Stimulated activated CD4-positive, alpha-beta T cell treated with anti-CD3 and anti-CD28 coated beads, TNF-alpha, amount 100 ng/mL, for 4 hours (primary cell): ENCODE measurements at regions not wholly inside any gene's neighbourhood (a gene's known extent, or its start where the extent isn't known, plus 50 kb on each side); places are given as distances from the start of the nearest gene placed in this dataset.

Source experiments
- DNase-seq, 3 experiments: peaks; one replicate each; pipeline ENCODE4 v3.0.0-alpha.2; 2020; ENCODE audit warnings: low read depth in 3 of 3

DNA sequence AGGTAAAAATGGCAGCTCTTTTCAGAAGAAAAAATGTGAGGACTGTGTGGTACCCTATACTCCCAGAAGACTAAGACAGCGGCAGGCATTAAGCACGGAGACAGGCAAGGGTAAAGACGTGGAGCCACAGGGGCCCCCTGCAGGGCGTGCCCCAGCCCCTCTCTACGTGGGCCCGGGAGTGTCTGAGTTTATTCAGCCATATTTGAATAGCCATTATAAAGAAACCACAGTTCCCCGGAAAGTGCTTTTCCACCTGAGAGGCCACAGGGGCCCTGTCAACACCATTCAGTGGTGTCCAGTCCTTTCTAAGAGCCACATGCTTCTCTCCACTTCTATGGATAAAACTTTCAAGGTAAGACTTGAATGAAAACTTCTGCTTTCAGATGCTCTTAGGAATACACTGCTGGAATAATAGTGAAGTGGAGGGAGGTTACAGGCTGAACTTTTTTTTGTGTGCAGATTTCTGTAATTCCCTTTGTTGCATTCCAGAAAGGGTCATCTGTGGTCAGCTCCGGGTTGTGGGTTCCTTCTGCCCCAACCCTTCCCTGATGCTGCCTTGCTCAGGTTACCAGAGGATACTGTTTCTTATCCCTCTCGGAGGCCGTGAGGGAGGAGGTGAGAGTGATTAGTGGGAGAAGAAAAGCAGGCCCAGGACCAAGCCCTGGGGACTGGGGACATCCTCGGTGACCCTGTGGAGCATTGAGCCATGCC lies 58.4 kb downstream of the SLC25A47 start:
- no peak for DNase-seq

DNA sequence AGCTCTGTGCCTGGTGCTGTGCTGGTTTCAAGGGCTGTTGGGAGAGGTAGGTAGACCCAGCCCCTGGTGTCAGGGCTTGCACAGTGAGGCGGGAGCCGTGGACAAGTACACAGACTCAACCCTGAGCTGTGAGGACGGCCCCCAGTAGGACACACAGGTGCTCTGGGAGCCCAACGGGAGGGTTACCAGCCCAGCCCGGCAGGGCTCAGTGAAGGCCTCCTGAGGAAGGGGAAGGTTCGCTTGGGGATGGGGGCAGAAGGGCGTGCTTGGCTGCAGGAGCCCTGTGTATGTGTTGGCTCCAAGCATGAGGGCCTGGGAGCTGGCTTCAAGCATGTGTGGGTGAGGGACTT lies 58.9 kb downstream of the SLC25A47 start:
- DNase-seq = no peak

DNA sequence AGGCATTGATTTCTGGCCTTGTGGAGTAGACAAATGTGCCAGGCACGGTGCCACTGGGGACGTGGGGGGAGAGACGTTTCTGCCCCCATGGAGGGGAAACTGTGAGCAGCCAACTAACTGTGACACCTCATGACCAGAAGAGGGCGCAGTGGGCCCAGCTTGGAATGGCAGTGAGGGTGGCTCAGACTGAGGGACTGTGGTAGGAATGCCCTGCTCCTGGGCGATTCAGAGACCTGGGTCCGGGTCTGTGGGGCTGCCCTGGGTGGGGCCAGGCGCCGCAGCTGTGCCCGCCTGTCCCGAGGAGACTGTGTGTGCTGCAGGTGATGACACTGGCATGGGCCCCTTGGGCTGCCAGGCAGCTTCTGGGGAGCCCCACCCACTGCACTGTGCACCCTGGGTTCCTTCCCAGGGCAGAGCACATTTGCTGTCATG lies 60.6 kb downstream of the SLC25A47 start:
- DNase-seq = peak; percentile 35 to 43 (median 42)

DNA sequence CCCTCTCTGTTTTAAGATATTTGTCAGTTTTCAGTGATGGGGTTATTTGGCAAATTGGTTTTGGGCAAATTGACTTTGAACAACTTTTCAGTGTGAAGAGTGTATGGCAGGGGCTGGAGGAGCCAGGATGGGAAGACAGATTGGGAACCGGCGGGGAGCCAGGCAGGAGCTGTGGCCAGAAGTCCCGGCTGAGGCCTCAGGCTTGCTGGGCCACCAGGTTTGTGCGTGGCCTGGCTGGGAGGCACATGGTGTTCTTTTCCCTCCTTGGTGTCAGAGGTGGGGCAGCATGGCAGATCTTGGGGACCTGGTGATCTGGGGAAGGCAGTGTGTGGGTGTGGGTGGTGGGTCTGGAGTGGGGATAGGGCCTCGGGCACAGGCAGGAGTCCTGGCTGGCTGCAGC lies 61.1 kb downstream of the SLC25A47 start:
- no peak for DNase-seq

DNA sequence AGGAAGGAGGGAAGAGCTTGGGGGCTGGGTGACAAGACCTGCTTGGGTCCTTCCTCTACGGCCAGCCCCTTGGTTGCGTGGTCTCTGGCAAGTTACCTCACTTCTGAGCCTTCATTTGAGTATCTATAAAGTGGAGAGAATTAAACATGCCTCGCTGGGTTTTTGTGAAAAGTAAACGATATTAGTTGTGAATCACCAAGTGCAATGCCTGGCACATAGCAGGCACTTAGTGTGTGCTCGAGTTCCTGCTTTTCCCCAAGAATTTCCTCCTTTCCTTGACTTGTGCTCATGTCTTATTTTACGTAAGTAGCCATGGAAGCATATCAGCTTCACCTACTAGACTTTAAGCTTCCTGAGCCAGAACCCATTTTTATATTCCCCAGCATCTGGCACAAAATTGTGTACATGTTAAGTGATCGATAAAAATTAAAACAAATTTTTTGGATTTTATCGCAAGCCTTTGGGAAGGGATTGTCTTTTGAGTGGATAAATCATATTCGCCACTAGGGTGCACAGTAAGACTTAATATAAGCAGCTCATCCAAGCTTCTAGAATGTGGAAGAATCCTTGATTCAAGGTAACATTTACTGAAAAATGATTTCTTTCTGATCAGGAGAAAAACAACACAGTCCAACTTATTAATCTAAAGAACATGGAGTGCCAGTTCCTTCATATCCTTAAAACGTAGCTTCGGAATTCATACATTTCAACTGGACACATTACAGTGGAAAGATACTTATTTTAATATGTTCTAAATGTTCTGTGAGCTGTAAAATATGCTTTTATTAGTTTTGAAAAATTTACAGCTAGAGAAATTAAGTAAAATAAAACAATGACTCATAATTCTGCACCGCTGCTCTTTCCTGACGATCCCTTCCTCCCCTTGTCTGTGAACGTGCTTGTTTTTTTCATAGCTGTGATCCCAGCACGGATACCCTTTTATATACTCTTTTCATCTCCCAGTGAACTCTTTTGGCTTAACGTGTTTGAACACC lies 62.0 kb downstream of the SLC25A47 start:
- no peak for DNase-seq

DNA sequence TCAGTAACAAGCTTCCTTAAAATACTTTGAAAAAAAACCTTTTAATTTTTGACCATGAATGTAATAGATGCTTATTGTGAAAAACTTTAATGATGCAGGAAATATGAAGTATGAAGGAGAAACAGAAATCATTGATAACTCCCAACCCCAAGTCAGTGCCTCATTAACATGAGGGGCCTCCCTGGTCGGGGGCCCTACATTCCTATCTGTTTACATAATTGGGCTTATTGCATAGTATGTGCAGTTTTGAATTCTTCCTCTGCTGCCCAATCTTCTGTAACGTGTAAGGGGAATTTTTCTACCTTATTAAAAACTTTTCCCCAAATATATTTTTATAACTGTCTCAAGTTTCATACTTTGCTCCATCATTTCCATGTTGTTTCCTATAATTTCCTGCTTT lies 63.0 kb downstream of the SLC25A47 start:
- no peak for DNase-seq

DNA sequence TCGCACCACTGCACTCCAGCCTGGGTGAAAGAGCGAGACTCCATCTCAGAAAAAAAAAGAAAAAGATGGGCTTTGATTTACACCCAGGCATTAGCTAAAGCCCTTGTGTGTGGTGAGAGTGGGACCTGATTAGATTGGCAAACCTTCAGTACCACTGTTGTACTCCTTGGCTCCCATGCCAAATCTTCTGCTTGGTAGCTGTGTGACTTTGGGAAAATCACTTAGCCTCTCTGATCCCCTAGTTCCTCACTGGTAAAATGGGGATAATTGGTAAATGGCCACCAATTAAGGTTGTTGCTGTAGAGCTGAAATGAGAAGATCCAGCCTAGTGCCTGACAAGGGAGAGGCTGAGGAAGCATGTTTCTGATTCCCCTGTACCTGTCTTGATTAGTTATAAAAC lies 63.7 kb downstream of the SLC25A47 start:
- no peak for DNase-seq

DNA sequence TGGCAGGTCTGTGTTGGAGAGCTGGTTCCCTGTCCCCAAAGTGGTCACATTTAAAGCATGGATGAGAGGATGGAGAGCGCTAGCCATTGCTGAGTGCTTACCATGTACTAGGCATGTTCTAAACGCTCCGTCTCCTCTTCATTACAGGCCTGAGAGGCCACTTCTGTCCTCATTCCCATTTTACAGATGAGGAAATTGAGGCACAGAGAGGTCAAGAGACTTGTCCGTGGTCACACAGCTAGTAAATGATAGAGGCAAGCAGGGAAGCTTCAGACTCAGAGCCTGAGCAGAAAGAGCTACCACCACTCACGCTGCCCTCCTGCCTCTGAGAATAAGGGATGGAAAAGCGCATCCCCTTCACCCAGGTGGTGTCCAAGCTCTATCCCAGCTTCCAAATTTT lies 64.3 kb downstream of the SLC25A47 start:
- no peak for DNase-seq

DNA sequence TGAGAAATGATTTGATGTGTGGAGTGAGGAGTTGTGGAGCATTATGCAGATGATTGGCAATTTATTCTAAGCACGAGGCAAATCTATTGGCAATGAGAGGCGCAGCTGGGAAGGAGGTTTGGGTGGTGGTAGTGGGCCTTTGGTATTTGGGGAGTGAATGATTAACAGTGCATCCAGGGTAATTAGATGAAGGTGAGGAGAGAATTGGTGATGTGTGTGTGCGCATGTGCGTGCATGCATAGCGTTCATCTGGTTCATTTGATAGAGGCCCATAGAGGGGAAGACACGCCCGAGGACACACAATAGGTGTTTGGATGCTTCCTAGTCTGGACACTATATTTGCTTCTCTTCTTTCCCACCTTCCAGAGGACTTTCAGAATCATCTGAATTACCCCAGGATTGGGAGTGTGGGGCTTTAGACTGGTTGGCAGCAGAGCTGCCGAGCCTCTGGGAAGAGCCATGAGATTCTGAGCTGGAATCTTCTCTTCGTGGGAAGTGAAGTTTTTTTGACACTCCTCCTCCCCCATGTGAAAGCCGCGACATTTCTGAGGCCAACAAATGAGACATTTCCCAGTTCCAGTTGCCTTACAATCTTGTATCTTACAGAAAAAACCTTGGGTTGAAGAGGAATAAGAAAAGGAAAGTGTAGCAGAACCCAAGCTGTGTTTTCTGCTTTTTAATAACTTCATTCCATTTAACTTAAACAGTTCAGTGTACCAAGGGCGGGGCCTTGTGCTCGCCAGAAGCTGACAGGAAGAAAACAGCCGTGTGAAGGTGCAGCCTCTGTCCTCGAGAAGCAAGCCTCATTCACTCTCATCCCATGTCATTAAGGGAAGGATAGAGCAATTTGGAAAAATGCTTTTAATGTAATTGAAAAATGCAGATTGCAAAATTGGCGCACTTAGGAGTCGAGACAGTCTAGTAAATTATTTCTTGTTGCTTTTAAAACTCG lies 65.2 kb downstream of the SLC25A47 start:
- DNase-seq = no peak

DNA sequence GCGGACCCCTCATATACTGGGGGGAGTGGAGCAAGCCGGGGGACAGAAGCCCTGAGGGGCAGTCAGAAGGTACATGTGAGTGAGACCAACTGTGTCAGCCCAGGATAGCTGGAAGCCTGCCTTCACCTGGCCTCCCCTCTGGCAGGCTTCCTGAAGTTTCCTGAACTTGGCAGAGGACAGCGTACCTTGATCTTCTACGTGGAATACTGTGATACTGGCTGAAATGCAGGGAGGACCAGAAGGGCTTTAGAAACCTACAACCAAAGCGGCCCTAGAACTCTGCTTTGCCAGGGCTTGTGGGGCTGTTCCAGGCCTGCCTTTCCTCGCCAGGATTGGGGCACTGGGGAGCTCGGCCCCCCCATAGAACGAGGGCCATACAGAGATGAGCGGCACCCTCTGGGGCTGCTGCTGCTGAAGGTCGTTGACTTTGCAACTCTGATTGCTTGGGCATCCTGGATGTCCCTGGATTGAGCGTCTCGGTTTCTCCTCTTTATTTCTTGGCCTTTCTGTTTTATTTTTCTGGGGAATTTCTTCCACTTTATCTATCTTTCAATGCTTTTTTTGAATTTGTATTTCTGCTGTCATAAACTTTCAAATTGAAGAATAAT lies 66.5 kb downstream of the SLC25A47 start:
- no peak for DNase-seq

DNA sequence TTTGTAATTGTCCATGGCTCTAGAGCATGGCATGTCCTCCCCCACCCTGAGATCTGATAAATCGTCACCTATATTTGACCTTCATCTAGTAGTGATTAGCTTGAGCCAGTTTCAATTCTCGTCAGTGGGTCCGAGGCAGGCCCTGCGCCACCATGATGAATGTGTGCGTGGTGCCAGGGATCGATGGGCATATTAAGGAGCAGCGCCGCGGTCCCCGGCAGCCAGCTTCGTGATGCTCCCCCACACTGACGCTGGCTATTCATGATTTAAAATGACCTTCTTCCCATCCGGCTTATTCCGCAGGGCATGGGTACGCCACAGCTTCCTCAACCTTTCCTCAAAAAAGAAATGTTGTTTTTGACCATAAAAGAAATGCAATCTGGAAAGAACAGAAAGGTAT lies 68.0 kb downstream of the SLC25A47 start:
- DNase-seq = no peak

DNA sequence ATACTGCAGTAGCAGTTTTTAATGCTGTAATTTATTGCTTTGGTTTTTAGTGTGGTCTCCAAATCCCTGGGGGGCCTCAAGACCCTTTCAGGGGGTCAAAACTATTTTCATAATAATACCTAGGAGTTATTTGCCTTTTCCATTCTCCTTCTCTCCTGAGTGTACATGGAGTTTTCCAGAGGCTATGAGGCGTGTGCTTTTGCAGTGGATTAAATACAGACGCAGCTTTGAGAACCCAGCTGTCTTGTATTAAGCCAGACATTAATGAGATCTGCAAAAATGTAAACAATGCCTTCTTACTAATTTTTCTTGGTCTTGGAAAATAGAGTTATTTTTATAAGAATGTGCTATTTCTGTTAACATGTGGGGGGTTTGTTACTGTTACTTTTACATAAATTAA lies 68.6 kb downstream of the SLC25A47 start:
- DNase-seq = no peak

DNA sequence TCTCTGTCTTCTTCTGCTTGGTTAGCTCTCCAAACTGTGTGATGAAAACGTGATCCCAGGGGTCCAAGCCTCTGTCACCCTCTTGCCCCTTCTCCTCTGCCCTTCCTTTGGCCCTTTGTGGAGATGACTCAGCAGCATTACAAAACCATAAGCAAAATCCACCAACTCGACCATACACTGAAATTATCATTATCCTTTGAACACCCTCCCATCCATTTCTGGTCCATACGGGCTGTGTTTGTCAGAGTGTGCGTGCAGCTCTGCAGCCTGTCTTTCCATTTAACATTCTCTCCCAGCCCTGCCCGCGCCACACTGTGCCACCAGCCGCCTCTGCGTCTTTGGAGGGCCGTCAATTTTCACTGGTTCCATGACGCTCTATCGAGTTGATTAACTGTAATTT lies 69.2 kb downstream of the SLC25A47 start:
- no peak for DNase-seq

DNA sequence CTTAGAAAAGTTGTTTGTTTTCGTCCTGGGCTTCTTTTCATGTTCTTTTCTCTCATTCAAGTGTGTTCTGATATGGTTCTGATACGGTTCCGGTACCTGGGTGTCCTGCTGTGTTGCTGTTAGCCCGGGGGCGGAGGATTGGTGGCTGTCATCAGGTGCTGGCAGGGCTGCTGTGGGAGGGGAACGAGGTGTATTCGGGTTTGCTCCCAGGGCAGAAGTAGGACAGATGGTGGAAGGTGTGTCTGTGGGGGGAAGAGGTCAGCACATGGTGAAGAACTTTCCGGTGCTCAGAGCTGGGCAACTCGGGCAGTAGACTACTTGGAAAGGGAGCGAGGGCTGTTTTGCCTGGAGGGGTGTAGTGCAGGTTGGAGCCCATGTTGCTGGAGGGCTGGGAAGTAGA lies 70.2 kb downstream of the SLC25A47 start:
- DNase-seq = no peak

DNA sequence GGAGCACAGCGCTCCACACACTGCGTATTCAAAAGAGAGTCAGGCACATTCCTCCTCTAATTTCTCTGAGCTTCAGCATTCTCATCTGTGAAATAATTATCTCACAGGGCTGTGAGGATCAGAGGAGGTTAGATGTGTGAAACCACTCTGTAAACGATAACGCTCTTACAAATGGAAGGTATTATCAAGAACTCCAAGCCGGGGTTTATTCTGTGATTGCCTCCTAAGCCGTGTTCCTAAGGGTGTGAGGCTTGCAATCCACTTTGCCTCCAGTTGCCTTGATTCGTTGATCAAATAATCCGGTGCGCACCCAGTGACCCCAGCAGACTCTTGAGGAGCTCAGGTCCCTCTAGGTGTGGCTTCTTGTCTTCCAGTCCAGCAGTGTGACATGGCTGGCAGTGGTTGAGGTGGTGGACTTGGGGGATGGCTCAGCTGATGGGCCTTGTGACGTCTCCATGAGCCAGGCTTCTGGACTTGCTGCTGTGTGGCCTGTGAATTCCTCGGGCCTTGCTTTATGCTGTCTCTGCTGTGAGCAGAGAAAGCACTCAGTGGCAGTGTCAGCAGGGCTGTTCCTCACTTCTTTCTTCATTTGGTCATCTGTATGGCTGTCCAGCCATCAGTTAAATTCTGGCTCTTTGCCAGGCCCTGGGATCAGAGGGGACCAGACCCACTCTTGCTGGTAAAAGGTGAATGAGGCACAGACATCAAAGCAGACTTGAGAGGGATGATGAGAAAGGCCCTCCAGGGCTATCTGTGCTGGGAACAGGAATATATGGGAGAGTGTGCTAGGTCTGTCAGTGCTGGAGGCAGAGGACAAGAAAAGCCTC lies 71.0 kb downstream of the SLC25A47 start:
- DNase-seq = no peak

DNA sequence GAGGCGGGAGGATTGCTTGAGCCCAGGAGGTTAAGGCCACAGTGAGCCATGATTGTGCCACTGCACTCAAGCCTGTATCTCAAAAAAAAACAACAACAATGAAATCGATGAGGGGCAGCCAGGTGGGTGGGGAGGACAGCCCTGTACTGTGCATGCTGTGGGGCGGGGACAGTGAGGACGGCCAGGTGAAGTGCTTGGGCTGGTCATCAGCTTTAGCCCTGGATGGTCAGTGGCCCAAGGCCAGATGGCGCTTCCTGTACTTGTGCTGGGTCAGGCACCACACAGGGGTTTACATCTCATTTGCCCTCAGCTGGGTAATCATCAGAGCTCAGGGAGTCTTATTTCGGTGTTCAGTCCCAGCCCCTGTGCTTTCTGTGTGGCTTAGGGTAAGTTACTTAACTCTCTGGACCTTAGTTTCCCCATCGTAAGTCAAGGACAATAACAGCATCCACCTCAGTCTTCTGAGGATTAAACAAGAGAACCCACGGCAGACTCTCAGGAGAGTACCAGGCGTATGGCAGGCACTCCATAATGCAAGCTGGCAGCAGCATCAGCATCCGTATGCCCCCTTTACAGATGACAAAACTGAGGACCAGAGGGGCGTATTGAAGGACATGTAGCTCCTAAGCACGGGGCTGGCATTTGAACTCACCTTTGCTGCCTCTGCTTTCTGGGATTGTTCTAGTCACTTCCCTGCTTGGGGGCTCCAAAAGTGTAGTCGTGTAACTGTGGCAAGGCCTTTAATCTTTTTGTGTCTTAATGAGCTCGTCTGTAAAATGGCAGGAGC lies 71.9 kb downstream of the SLC25A47 start:
- no peak for DNase-seq

DNA sequence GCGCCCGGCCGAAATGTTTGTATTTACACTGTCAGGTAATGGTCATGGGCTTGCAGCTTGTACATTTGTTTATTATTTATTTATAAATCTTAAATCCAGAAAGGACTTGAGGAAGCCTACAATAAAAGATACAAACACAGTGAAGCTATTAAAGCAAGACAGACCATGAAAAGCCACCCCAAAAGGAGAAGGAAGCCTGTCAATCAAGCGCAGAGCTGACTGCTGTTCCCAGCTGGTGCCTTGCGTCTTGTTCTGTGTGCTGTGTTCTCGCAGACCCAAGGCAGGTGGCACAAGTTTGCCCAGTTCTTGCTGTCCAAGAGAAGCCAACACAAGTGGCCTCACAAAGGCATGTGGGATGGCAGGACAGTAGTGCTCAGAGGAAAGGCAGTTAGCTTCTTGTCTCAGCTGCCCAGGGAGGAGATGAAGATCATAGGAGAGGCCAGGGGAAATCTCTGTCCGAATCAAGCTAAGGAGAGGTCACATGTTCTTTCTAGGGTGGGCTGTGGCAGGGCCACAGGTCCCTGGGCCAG lies 73.2 kb downstream of the SLC25A47 start:
- DNase-seq = no peak

DNA sequence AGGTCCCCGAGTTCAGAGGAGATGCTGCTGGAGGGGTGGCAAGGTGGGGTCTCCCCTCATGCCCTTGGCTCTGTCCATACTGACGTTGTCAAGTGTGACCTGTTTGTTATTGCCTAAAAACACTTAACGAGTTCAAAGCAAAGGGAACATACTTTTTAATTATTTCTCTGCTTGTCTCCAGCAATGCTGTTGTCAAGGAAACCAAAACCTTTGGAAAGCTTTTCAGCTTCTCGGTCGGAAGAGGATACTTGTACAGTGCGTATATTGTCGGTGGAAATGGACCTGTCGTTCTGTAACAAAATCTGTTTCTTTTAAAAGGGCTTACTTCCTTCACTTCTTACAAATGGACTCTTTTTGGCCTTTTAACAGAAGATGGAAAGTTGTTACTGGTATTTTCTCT lies 73.9 kb downstream of the SLC25A47 start:
- no peak for DNase-seq

DNA sequence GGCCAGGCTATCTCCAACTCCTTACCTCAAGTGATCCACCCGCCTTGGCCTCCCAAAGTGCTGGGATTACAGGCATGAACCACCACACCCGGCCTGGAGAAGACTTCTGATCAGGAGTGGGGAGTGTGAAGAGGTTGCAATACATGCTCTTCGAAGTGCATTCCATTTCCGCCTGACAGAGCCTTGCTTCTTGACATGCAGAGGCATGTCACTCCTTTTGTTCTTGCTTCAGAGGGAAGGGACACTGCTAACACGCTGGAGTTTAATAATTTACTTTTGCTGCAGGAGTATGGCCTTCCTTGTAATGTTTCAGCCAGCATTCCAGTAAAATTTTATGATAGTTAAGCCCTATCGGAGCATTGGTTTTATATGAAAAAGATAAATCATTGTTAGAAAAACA lies 74.9 kb downstream of the SLC25A47 start:
- no peak for DNase-seq
